ENCODE measurements at regions not wholly inside any gene's neighbourhood (a gene's known extent, or its start where the extent isn't known, plus 50 kb on each side); places are given as distances from the start of the nearest gene placed in this dataset.
A peak's percentile ranks its signal among the peaks of the same experiment; 100 is the strongest.
"Not testable (repeated sequence)": the region's sequence is repeated elsewhere in the genome, so short reads cannot be mapped to it uniquely, and the experiment has no call there.

DNA sequence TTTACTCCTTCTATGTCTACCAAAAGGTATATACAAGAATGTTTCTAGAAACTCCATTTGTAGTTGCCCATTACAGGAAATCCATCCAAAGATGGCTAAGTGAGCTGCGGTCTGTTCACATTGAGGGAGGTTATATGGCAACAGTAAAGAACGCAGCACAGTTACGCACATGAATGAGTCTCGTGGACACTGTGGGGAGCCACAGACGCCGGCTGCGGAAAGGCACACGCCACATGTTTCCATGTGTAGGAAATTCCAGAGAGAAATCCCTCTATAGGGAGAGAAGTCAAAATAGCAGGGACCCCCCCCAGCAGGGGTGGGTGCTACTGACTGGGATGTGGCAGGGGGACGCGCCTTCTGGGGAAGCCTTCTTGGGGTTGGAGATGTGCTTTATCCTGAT is 139.0 kb upstream of the NCOR2 start:
- no peak for DNase-seq (ENCODE audit: low spot score)

DNA sequence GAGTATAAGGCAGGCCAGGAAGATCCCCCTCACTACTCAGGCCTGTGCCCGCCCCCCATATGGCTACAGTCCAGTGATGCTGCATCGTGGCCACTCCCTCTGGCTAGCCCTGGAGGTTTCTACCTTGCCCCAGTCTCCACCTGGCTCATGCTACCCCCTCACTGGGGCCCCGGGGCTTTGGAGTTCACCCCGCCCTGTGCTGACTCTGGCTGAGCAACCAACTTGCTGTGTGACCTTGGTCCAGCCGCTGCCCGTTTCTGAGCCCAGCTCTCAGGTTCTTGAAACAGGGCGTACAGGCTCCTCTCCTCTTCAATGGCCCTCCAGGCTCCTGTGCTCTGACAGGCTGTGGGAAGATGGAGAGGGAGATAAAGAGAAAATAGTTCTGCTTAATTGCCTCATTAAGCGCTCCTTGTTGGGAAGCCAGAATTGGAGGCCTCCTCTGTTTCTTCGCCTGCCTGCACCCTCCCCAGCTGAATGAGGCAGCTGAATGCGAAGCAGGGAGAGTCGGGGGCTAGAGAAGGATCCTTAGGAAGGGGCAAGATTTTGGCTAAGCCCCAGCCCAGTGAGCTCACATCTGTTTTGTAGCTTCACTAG is 138.2 kb upstream of the NCOR2 start:
- DNase-seq (ENCODE audit: low spot score), result no peak

DNA sequence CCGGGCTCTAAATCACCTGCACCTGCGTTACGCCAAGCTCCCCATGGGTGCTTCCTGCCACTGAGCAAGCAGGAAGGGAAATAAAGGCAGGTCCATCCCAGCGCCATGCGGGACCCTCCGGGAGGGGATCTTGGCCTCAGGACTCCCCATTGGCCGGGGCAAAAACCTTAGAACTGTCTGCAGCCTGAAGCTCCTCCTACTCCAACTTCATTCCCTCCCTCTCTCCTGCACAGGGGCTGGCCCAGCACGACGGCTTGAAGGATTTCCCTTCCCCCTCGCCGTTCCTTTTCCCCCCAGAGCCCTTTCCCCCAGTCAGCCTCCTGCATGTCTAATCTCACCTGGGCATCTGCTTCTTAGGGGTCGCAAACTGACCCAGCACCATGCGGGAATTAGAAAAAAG is 137.2 kb upstream of the NCOR2 start:
- DNase-seq (ENCODE audit: low spot score), result no peak

DNA sequence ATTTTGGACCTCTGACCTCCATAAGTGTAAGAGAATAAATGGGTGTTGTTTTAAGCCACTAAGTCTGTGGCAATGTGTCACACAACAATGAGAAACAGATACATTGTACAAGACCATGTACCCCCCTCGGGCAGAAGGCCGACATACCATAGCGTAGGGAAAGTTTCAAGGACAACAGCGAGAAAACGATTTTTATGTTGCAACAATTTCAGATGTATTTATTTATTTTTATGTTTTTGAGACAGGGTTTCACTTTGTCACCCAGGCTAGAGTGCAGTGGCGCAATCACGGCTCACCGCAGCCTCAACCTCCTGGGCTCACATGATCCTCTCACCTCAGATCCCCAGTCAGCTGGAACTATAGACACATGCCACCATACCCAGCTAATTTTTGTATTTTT is 136.4 kb upstream of the NCOR2 start:
- DNase-seq (ENCODE audit: low spot score), result no peak

DNA sequence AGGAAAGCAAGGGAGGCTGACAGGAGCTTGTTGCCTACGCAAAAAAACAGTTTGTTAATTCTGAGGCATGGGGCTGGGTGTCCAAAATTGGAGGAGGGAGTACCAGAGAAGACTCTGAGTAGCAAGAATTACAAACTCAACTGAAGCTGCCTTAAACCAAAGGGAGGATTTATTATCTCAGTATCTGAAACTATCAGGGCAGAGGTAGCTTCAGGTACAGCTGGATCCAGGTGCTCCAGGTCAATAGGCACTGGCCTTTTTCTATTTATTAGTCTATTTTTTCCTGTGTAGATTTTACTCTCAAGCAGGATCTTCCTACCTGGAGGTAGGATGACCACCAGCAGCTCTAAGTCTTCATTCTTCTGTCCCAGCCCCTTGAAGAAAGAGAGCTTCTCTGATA is 135.3 kb upstream of the NCOR2 start:
- no peak for DNase-seq (ENCODE audit: low spot score)

DNA sequence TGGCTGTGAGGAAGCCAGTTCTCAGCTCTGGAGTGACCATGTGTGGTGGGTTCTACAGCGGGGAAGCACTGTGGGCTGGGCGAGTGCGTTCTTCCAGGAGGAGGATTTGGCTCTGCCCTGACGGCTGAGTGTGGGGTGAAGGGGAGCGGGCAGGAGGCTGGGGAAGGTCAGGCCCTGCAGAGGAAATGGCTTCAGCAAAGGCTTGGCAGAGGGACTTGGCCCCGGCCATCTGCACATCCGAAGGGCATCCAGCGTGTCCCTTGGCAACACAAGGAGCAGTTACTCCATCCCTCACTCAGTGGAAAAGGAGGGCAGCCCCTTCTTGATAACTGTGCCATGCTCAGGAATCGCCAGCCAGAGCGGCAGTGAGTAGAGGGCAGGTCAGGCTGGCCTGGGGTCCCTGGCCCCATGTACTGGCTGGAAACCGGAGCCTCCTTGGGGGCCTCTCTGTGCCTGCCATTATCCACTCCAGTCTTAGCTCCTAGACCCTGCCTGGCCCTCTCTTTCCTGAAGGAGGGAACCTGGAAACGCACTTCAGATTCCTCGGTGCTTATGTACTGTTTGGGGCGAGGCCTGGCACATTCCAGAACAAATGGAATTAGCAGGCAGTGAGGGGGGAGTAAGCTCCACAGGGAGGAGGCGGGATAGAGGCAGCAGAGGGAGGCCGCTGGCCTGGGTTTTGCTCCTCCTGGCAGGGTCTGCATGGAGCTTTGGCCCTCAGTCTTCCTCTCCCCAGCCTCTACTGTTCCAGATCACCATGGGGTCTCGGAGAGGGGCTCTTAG is 133.6 kb upstream of the NCOR2 start:
- no peak for DNase-seq (ENCODE audit: low spot score)

DNA sequence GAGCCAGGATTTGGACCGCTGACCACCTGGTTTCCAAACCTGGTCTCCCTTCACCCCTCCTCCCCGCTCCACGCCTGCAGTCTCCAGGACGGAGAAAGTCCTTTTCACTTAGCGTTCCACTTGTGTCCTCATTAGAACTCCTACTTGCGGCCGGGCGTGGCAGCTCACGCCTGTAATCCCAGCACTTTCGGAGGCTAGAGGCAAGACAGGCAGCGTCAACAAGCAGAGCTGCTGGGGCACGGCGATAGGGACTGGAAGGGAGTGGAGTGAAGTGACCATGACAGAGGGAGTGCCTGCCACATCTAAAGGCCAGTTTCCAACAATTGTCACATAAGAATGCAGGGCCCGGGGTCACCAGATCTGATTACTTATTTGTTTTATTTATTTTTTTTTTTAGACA is 132.5 kb upstream of the NCOR2 start:
- no peak for DNase-seq (ENCODE audit: low spot score)

DNA sequence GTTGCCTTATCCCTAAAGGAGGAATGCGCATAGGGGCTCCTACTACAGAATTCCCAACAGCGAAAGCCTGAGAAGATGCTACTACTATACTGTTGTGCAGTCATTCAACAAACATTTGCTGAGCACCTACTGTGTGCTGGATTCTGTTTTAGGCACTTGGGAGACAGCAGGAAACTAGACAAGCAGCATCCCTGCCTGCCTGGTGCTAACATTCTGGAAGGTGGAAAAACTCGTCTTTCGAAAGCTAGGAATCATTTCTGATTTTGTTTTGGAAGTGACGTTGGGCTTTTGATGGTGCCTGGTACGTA is 131.5 kb upstream of the NCOR2 start:
- DNase-seq (ENCODE audit: low spot score), result no peak

DNA sequence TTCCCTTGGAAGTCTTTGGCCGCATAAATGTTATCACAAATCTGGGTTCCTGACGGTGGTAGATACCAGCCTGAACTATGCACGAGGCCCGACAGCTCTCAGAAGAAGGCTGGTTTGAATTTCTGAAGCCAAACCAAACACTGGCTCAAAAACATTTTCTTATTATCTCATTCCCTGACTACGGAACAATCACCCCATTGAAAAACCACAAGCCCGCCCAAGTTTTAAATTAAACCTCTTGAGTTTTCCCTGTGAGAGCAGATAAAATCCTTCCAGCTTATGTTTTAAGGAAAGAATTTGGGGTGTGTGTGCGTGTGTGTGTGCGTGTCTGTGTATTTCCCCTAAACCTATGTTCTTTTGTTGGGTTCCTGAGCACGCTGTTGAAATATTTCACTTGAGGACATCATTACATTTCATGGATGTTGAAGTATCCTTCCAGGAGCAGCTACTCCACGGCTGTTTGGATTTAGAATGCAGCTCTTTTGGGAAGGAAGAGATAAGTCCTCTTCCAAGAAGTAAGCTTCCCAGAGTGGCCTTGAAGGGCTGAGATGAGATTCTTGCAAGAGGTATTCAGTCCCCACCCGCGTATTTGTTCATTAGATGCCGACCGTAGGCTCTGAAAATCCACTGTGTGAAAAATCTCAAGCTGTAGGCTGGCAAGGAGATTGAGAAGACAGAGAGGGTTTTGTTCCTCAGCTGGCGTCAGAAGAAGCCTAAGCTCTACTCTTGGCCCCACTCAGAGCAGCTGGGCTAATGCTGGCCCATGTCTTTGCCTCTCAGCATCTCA is 131.0 kb upstream of the NCOR2 start:
- DNase-seq (ENCODE audit: low spot score), result peak; percentile 46

DNA sequence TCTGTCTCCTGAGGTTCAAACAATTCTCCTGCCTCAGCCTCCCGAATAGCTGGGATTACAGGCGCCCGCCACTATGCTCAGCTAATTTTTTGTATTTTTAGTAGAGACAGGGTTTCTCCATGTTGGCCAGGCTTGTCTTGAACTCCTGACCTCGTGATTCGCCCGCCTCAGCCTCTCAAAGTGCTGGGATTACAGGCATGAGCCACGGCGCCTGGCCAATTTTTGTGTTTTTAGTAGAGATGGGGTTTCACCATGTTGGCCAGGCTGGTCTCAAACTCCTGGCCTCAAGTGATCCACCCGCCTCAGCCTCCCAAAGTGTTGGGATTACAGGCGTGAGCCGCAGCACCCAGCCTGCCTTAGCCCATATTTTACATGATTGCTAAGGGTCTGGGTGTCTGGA is 130.3 kb upstream of the NCOR2 start:
- DNase-seq (ENCODE audit: low spot score), result not testable (repeated sequence)

DNA sequence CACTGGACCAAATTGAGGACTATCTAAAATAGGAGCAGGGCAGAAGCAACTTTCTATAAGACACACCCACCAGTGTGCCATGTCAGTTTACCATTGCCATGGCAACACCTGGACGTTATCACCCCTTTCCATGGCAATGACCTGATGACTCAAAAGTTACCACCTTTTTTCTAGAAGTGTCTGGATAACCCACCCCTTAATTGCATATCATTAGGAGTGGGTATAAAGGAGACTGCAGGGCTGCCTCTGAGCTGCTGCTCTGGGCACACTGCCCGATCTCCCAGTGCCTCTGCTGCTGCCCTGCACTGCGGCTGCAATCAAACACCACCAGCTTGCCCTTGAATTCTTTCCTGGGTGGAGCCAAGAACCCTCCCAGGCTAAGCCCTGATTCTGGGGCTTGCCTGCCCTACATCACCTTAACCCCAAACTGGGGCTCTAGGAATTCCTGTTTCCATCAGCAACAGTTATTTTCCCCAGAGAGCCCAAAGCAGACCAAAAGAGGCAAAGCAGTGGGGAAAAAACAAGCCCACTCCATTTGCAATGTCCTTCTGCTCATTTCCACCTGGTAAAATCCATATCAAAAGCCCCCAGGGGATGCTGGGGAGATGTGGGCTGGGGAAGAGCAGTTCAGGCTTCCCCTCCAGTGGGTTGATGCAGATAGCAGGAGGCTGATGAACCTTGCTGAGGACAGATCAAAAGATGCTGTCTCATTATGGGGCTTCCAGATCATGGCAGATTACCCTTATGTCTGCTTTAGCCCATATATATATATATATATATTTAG is 129.5 kb upstream of the NCOR2 start:
- DNase-seq (ENCODE audit: low spot score), result peak; percentile 49

DNA sequence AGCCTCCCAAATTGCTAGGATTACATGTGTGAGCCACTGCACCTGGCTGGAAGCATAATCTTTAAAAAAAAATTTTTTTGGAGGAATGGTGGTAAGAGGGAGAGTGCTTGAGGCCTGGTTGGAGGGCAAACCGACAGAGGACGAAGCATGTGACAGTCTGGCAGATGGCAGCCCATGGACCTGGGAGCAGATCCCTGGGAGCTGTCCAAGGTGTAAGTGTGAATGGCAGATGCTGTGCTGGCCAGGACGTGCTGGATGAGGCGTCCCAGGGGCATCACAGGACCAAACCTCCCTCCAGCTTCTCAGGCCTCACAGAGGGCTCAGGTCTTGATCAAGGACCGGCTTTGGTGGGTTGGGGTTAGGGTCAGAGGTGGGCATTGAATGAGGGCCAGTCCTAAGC is 128.4 kb upstream of the NCOR2 start:
- DNase-seq (ENCODE audit: low spot score), result peak; percentile 43

DNA sequence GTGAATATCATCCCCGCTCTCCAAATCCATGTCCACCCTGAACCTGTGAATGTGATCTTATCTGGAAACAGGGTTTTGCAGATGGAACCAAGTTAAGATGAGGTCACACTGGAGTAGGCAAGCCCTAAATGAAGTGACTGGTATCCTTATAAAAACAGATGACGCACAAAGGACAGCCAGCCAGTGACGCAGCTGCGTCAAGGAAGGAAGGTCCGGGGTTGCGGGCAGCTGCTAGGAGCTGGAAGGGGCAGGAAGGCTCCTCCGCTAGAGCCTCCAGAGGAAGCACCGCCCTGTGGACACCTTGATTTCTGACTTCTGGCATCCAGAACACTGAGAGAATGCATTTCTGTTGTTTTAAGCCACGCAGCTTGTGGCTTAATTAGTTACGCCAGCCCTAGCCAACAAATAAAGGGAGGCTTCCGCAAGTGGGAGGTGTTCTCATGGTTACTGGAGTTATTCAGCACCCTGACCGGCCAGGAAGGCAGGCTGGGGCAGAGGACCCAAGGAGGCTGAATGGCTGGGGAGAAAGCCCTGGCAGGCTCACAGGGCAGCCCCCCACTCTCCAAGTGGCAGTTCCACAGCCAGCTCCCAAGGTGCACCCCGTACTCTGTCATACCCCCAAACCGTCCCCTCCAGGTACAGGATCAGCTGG is 127.6 kb upstream of the NCOR2 start:
- peak; percentile 92 for DNase-seq (ENCODE audit: low spot score)

DNA sequence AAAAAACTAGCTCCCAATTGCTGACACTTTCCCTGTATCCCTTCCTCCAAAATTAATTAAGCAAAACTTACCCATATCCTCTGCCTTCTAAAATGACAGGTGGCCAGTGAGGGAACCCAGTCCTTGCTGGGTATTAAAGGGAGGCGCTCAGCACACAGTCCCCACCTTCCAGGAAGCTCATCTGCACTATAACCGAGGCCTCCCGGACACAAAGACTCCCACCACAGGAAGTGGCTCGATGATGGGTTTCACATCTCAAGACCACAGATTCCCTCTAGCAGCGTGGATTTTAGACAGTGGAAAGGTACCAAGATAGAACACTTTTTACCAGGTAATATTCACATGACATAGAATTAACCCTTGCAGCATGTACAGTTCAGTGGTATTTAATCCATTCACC is 126.8 kb upstream of the NCOR2 start:
- no peak for DNase-seq (ENCODE audit: low spot score)

DNA sequence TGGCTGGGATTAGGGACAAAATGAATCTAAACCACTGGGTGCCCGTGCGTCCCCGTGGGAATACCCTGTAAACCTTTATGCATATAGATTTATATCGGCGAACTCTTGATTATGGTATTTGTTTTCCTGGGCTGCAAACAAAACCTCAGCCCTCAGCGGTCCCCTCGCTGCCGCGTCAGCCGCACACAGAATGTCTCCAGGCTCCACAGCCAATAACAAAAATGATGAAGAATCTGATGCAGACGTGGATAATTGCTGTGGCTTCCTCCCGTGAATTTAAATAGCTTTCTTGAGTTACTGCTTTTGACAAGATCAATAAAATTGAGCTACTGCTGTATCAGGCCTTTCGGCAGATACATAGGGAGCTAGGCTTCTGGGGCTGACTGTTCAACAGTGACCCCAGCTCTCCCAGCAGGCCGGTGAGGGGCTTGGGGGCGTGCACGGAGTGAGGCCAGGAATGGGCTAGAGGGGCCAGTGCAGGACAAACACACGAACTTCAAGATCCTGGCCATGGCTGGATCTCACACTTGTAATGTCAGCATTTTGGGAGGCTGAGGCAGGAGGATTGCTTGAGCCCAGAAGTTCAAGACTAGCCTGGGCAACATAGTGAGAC is 125.8 kb upstream of the NCOR2 start:
- no peak for DNase-seq (ENCODE audit: low spot score)

DNA sequence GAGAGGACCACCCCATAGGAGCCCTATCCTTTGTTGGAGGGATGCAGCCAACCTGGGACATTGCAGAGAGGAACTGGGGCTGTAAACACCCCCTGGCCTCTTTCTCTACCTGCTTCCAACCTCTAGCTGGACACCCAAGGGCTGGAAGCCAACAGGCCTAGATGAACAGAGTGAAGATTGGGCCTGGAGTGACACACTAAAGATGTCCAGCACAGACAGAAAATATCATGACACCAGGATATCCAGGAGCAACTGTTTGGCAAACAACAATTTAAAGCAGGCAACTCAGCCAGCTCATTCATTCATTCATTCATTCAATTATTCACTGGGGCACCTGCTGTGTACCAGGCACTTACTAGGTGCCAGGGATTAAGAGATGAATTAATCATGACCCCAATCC is 125.0 kb upstream of the NCOR2 start:
- no peak for DNase-seq (ENCODE audit: low spot score)

DNA sequence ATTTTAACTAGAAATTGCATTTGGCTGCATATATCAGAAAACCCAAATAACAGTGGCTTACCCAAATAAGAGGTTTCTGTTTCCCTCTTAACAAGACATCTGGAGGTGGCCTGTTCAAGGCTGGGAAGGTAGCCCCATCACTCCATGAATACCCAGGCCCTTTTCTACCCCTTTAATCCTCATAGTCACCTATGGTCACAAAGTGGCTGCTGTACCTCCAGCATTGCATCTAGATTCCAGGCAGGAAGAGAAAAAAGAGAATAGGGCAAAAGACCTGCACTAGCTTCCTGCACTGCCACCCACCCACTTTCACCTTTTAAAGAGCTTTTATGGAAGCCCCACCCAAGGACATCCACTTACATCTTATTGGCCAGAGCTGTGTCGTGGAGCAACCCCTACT is 124.0 kb upstream of the NCOR2 start:
- no peak for DNase-seq (ENCODE audit: low spot score)

DNA sequence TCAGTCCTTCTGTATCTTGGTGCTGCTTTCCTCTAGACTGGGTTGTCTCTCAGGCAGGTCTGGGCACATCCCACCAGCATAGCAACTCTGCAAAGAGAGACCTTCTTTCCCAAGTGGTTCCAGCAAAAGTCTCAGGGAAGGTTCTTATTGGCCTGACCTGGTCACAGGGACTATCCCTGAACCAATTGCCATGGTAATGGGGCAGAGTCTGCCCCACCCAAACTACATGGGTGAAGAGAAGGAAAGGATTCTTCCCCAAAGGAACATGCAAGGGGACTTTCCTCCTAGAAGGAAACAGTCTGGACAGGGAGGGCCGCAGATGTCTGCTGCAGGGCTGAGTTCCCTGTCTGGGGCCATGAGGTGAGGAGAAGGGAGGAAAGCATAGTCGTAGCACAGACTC is 122.2 kb upstream of the NCOR2 start:
- DNase-seq (ENCODE audit: low spot score), result no peak

DNA sequence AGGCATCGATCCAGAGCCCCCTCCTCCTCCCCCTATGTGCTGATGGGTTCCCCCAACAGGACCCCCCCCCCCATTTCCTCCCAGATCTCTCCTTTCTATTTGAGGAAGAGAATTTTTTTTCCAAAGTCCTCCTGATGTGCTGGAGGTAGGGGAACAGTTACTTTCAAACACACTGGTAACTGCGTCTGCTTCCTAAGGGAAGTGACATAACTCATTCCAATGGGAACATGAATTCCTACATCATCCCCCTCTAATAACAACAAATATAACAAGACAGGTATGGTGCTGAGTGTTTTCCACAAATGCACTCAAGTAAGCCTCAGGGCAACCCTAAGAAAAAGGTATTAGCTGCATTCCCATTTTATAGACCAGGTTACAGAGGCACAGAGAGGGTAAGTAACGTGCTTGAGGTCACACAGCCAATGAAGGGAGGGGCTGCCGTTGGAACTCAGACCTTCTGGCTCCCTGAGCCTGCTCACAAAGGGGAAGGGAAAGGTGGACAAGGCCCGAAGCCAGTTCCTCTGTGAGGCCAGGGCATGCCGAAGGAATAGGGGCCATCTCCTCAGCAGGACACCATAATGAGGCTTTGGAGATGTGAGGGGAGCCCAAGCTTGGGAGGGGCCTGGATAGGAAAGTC is 121.1 kb upstream of the NCOR2 start:
- DNase-seq (ENCODE audit: low spot score), result no peak

DNA sequence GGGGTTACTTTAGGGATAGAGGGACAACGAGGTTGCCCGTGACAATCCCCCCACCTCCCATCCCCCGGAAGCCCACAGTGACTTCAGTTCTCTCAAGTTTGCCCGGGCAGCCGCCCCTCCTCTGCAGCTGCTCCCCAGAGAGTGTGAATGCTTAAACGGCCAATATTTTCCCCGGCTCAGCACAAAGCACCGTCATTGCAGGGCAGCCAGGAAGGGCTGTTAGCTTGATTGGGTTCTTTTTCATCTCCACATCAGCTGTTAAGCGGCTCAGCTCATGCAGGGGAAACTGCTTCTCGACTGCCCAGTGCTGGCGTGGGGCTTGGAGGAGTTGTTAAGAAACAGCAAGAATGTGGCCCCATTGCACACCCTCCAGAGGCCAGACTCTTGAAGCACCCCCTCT is 120.5 kb upstream of the NCOR2 start:
- DNase-seq (ENCODE audit: low spot score), result no peak
